ENCODE measurements at regions not wholly inside any gene's neighbourhood (a gene's known extent, or its start where the extent isn't known, plus 50 kb on each side); places are given as distances from the start of the nearest gene placed in this dataset.

DNA sequence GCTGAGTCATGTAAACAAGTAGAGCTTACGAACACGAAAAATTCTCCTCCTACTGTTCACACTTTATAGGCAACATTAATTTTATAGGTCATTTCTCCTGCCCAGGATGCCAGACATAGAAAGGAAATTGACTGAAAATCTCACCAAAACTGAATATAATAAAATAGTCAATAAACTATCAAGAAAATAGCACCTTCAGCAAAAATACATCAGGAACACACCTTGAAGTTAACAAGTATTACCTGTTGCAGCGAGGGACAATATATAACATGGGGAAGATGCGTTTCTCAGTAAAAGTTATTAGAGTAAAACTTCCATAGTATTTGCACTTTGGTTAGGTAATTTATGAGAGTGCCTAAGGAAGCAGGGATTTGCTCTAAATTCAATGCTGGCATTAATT, 344.6 kb downstream of the KCNJ3 start:
- no peak overlapping the region for H3K4me2 ChIP-seq (ENCODE audit: low read length)
- TF ChIP-seq, protein P1, sequence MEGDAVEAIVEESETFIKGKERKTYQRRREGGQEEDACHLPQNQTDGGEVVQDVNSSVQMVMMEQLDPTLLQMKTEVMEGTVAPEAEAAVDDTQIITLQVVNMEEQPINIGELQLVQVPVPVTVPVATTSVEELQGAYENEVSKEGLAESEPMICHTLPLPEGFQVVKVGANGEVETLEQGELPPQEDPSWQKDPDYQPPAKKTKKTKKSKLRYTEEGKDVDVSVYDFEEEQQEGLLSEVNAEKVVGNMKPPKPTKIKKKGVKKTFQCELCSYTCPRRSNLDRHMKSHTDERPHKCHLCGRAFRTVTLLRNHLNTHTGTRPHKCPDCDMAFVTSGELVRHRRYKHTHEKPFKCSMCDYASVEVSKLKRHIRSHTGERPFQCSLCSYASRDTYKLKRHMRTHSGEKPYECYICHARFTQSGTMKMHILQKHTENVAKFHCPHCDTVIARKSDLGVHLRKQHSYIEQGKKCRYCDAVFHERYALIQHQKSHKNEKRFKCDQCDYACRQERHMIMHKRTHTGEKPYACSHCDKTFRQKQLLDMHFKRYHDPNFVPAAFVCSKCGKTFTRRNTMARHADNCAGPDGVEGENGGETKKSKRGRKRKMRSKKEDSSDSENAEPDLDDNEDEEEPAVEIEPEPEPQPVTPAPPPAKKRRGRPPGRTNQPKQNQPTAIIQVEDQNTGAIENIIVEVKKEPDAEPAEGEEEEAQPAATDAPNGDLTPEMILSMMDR (IDR thresholded peaks at IDR 0.05; ENCODE audit: low read depth, low read length, poor library complexity, severe bottlenecking): no peak
- TF ChIP-seq EZH2phosphoT487 (IDR thresholded peaks at IDR 0.05; ENCODE audit: borderline replicate concordance, low read length): no peak
- no peaks in the 10 kb centered on the region for H3K27me3 ChIP-seq (ENCODE audit: control insufficient read depth, low read length)
- no peak overlapping the region for H3K27ac ChIP-seq (ENCODE audit: low read depth, low read length)
- H3K9me2 ChIP-seq (replicated peaks; ENCODE audit: control insufficient read depth, low read length): no peaks in the 10 kb centered on the region
- no peaks in the 10 kb centered on the region for H3F3A ChIP-seq (ENCODE audit: control insufficient read depth, insufficient read depth)
- H3K79me2 ChIP-seq (ENCODE audit: control insufficient read depth, low read length): no peaks in the 10 kb centered on the region
- no peaks in the 10 kb centered on the region for H3K4me1 ChIP-seq (ENCODE audit: control insufficient read depth, low read length)
- no peaks in the 10 kb centered on the region for H3K36me3 ChIP-seq (ENCODE audit: control insufficient read depth, low read length)
- H3K4me3 ChIP-seq (ENCODE audit: low read length): no peak overlapping the region
- H3K9me3 ChIP-seq (ENCODE audit: control insufficient read depth, insufficient read depth, low read length): peaks cover 12% of the 10 kb centered on the region
- no peaks in the 10 kb centered on the region for H4K20me1 ChIP-seq (ENCODE audit: control insufficient read depth, insufficient read depth, low read depth, low read length)

DNA sequence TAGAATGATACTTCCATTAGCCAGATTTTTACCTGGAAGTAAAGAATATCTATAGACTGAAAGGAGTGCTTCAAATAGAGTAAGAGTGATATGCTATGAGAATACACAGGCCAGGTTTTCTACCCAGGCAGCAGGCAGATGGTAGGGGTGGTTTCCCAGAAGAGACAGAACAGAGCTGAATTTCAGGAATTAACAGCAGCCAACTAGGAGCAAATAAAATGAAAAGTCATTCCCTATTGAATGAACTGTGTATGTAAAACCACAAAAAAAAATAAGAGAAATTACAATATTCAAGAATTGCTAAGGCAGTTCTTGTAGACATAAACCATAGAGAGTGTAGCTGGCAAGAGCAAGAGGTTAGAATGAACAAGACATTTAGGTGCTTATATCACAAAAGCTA, 336.8 kb downstream of the KCNJ3 start:
- Histone ChIP-seq H3K4me3 (ENCODE audit: low read length) (no peak overlapping the region), H3K27me3 (ENCODE audit: control insufficient read depth, low read length) (no peaks in the 10 kb centered on the region), H3F3A (ENCODE audit: control insufficient read depth, insufficient read depth) (no peaks in the 10 kb centered on the region), H3K4me2 (ENCODE audit: low read length) (no peak overlapping the region), H3K36me3 (ENCODE audit: control insufficient read depth, low read length) (no peaks in the 10 kb centered on the region), H4K20me1 (ENCODE audit: control insufficient read depth, insufficient read depth, low read depth, low read length) (no peaks in the 10 kb centered on the region), H3K9me3 (ENCODE audit: control insufficient read depth, insufficient read depth, low read length) (peaks cover 4% of the 10 kb centered on the region; the same call in 1 of the 2 replicates), H3K4me1 (ENCODE audit: control insufficient read depth, low read length) (no peaks in the 10 kb centered on the region), H3K79me2 (ENCODE audit: control insufficient read depth, low read length) (no peaks in the 10 kb centered on the region), H3K27ac (ENCODE audit: low read depth, low read length) (no peak overlapping the region), H3K9me2 (replicated peaks; ENCODE audit: control insufficient read depth, low read length) (no peaks in the 10 kb centered on the region)
- TF ChIP-seq, protein P1 (IDR thresholded peaks at IDR 0.05; ENCODE audit: low read depth, low read length, poor library complexity, severe bottlenecking): no peak
- no peak for TF ChIP-seq EZH2phosphoT487 (IDR thresholded peaks at IDR 0.05; ENCODE audit: borderline replicate concordance, low read length)

DNA sequence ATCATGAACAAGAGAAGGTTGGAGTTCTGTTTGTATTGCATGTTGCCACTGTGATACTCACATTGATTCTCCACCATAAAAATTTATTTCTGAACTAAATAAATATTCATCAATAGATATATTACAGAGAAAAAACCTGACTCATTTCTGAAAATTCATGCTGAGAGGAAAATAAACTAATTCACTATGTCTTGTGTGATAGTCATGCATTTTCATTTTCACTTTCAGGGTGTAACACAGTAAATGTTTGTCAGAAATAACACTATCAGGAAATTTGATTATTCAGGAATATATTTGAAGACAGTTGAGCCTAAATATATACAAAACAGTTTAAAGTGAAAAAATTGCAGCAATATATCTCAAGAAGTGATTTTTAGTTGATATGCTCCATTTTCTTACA, 335.2 kb downstream of the KCNJ3 start:
- no peaks in the 10 kb centered on the region for H3K27me3 ChIP-seq (ENCODE audit: control insufficient read depth, low read length)
- H3K9me2 ChIP-seq (replicated peaks; ENCODE audit: control insufficient read depth, low read length): no peaks in the 10 kb centered on the region
- H4K20me1 ChIP-seq (ENCODE audit: control insufficient read depth, insufficient read depth, low read depth, low read length): no peaks in the 10 kb centered on the region
- no peaks in the 10 kb centered on the region for H3K79me2 ChIP-seq (ENCODE audit: control insufficient read depth, low read length)
- no peaks in the 10 kb centered on the region for H3K36me3 ChIP-seq (ENCODE audit: control insufficient read depth, low read length)
- H3K4me2 ChIP-seq (ENCODE audit: low read length): no peak overlapping the region
- H3K4me1 ChIP-seq (ENCODE audit: control insufficient read depth, low read length): no peaks in the 10 kb centered on the region
- TF ChIP-seq EZH2phosphoT487 (IDR thresholded peaks at IDR 0.05; ENCODE audit: borderline replicate concordance, low read length): no peak
- TF ChIP-seq, protein P1 (IDR thresholded peaks at IDR 0.05; ENCODE audit: low read depth, low read length, poor library complexity, severe bottlenecking): no peak
- H3K9me3 ChIP-seq (ENCODE audit: control insufficient read depth, insufficient read depth, low read length): peaks cover 4% of the 10 kb centered on the region; the same call in 1 of the 2 replicates
- no peak overlapping the region for H3K4me3 ChIP-seq (ENCODE audit: low read length)
- H3F3A ChIP-seq (ENCODE audit: control insufficient read depth, insufficient read depth): no peaks in the 10 kb centered on the region
- H3K27ac ChIP-seq (ENCODE audit: low read depth, low read length): no peak overlapping the region

Measured in DOHH2 (cell line).